CD4-positive, alpha-beta memory T cell (primary cell): ENCODE measurements at regions not wholly inside any gene's neighbourhood (a gene's known extent, or its start where the extent isn't known, plus 50 kb on each side); places are given as distances from the start of the nearest gene placed in this dataset.

Experiments
- CTCF ChIA-PET: fragments of 350-600 bp; sonication (Branson Sonifier 250); formaldehyde crosslinking; loops from one replicate; lab custom pipeline; 2021; ENCODE audit warnings: inconsistent platforms; ENCODE audit not compliant: partially characterized antibody; lab: Charles Lee
- POLR2A ChIA-PET: fragments of 350-600 bp; sonication (Branson Sonifier 250); formaldehyde crosslinking; loops from one replicate; lab custom pipeline; 2021; ENCODE audit not compliant: partially characterized antibody; lab: Charles Lee
- DNase-seq, 5 donors: peaks; one replicate each; pipeline versions ENCODE4 v3.0.0 to v3.0.0-alpha.2; 2020 to 2022; ENCODE audit warnings: mixed read lengths in 1 of 5
- H3K27ac ChIP-seq: one replicate; pipeline ENCODE4 v1.7.0; 2013; ENCODE audit warnings: low read depth, low read length
- H3K27me3 ChIP-seq: 2 replicates; pipeline ENCODE4 v1.7.0; 2013; ENCODE audit warnings: mild to moderate bottlenecking, low read length, moderate library complexity; ENCODE audit not compliant: insufficient read depth
- H3K36me3 ChIP-seq: 2 replicates; pipeline ENCODE4 v1.7.0; 2013; ENCODE audit warnings: mild to moderate bottlenecking, low read length, moderate library complexity; ENCODE audit not compliant: insufficient read depth
- H3K4me1 ChIP-seq: 2 replicates; pipeline ENCODE4 v1.7.0; 2013; ENCODE audit warnings: mild to moderate bottlenecking, low read length, moderate library complexity; ENCODE audit not compliant: insufficient read depth
- H3K4me3 ChIP-seq, 2 donors: one replicate each; pipeline ENCODE4 v1.7.0; 2013; ENCODE audit warnings: low read length in 2 of 2, mild to moderate bottlenecking in 1 of 2
- H3K9me3 ChIP-seq, 2 donors: one replicate each; pipeline ENCODE4 v1.7.0; 2013; ENCODE audit warnings: low read length in 2 of 2, control low read depth in 1 of 2; ENCODE audit not compliant: control insufficient read depth in 1 of 2
- H3K27ac Mint-ChIP-seq, 7 donors: one replicate each; pipeline ENCODE4 v1.8.0; 2020 to 2021; ENCODE audit warnings: mixed read lengths in 7 of 7, mild to moderate bottlenecking in 6 of 7, inconsistent platforms in 3 of 7, moderate library complexity in 3 of 7
- H3K27me3 Mint-ChIP-seq, 2 donors: one replicate each; pipeline ENCODE4 v1.8.0; 2020 to 2021; ENCODE audit warnings: mixed read lengths in 2 of 2
- H3K36me3 Mint-ChIP-seq, 2 donors: one replicate each; pipeline ENCODE4 v1.8.0; 2020 to 2021; ENCODE audit warnings: mixed read lengths in 2 of 2, inconsistent platforms in 1 of 2, mild to moderate bottlenecking in 1 of 2
- H3K4me1 Mint-ChIP-seq, 4 donors: one replicate each; pipeline ENCODE4 v1.8.0; 2020 to 2021; ENCODE audit warnings: mixed read lengths in 4 of 4, mild to moderate bottlenecking in 1 of 4
- H3K4me3 Mint-ChIP-seq, 8 donors: one replicate each; pipeline ENCODE4 v1.8.0; 2020 to 2021; ENCODE audit warnings: mixed read lengths in 8 of 8, mild to moderate bottlenecking in 7 of 8, moderate library complexity in 6 of 8, inconsistent platforms in 3 of 8
- H3K9me3 Mint-ChIP-seq, 8 donors: one replicate each; pipeline ENCODE4 v1.8.0; 2020 to 2021; ENCODE audit warnings: mixed read lengths in 8 of 8, mild to moderate bottlenecking in 5 of 8, inconsistent platforms in 3 of 8, moderate library complexity in 1 of 8
- intact Hi-C: fragments of 100-400 bp; cut with micrococcal nuclease; formaldehyde crosslinking; loops from one replicate; pipeline ENCODE4 v1.15.1; 2023

DNA sequence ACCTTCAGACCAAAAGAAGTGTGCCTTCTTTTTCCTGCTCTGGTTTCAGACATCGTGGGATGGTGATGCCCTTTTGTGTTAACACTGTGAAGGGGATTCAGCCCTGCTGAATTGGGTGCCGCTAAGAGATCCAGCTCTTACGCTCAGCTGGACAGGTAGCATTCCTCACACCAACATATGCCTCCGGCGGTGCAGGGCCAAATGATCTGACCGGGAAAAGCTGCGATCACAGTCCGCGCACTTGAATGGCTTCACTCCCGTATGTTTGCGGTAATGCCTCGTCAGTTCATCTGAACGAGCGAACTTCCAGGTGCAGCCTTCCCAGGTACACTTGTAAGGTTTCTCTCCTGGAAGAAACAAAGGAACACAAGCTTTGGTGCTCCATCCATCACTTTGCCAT is 438.9 kb downstream of the KLF12 start:
- H3K36me3 ChIP-seq, result peaks cover 32% of the 10 kb centered on the region
- no peak for DNase-seq
- POLR2A ChIA-PET, result no interaction called here
- CTCF ChIA-PET, result interaction anchor here (0.6 kb wide), 1 partner anchor 1513 kb away, joined by 3 read pairs; no protein-coding TSS in a partner anchor
- H3K27ac ChIP-seq, result no peak overlapping the region
- peaks cover 13 to 39% (median 16%) of the 10 kb centered on the region in 4 donors for H3K4me1 Mint-ChIP-seq
- no peak overlapping the region for H3K27ac Mint-ChIP-seq
- no peaks in the 10 kb centered on the region for H3K27me3 ChIP-seq
- H3K4me3 ChIP-seq, result no peak overlapping the region
- H3K9me3 ChIP-seq, result no peaks in the 10 kb centered on the region
- H3K27me3 Mint-ChIP-seq, result no peaks in the 10 kb centered on the region
- no peak overlapping the region for H3K4me3 Mint-ChIP-seq
- intact Hi-C loops, result no loop called here
- H3K4me1 ChIP-seq, result peaks cover 5% of the 10 kb centered on the region
- no peaks in the 10 kb centered on the region for H3K9me3 Mint-ChIP-seq
- peaks cover 65 to 66% of the 10 kb centered on the region in 2 donors for H3K36me3 Mint-ChIP-seq

DNA sequence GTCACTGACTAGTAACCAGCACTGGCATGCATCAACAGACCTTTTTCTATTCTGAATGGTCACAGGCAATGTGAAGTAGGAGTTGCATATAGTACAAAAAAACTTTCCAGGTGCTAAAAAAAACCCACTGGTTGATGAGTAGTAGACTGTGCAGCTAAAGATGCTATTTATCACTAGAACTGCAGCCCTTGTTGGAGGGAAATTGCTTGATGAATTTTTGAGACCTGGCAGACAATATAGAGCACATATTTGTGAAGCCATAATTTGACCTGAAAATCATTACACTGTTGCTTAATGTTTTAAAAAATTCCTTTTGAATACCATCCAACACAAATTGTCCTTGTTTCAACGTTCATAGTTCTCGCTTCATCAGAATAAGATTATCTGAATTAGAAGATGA is 441.0 kb downstream of the KLF12 start:
- Histone ChIP-seq H3K9me3 (no peaks in the 10 kb centered on the region), H3K4me3 (no peak overlapping the region), H3K36me3 (peaks cover 32% of the 10 kb centered on the region), H3K4me1 (no peaks in the 10 kb centered on the region), H3K27me3 (no peaks in the 10 kb centered on the region), H3K27ac (no peak overlapping the region)
- H3K27me3 Mint-ChIP-seq, result no peaks in the 10 kb centered on the region
- no peak for DNase-seq
- CTCF ChIA-PET, result no interaction called here
- no peak overlapping the region for H3K4me3 Mint-ChIP-seq
- intact Hi-C loops, result no loop called here
- POLR2A ChIA-PET, result no interaction called here
- no peak overlapping the region for H3K27ac Mint-ChIP-seq
- peaks cover 7 to 25% (median 12%) of the 10 kb centered on the region in 4 donors for H3K4me1 Mint-ChIP-seq
- peaks cover 74 to 80% of the 10 kb centered on the region in 2 donors for H3K36me3 Mint-ChIP-seq
- no peaks in the 10 kb centered on the region for H3K9me3 Mint-ChIP-seq

DNA sequence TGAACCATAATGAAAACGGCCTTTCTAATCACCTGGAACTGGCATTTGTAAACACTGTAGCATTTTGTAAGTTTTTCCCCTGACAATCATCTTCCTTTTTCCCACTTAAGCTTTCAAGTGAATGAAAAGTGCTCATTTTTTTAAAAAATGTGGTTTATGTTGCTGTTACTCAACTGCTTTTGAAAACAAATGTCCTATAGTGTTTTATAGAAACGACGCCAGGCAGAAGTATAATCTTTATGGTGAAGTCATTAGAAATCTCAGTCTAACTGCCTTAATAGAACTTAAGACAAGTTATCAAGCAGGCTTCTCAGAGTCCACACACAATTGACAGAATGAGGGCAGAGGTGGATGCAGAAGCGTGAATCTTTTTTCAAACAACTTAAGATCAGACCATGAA is 442.3 kb downstream of the KLF12 start:
- peaks cover 66 to 76% of the 10 kb centered on the region in 2 donors for H3K36me3 Mint-ChIP-seq
- H3K27ac ChIP-seq, result no peak overlapping the region
- intact Hi-C loops, result no loop called here
- ChIA-PET CTCF (no interaction called here), POLR2A (no interaction called here)
- no peaks in the 10 kb centered on the region for H3K9me3 ChIP-seq
- H3K27me3 ChIP-seq, result no peaks in the 10 kb centered on the region
- no peak for DNase-seq
- no peaks in the 10 kb centered on the region for H3K27me3 Mint-ChIP-seq
- no peak overlapping the region for H3K27ac Mint-ChIP-seq
- no peaks in the 10 kb centered on the region for H3K4me1 ChIP-seq
- no peaks in the 10 kb centered on the region for H3K9me3 Mint-ChIP-seq
- H3K4me1 Mint-ChIP-seq, result peaks cover 3 to 13% (median 7%) of the 10 kb centered on the region in 4 donors
- no peak overlapping the region for H3K4me3 Mint-ChIP-seq
- H3K4me3 ChIP-seq, result no peak overlapping the region
- peaks cover 35% of the 10 kb centered on the region for H3K36me3 ChIP-seq

DNA sequence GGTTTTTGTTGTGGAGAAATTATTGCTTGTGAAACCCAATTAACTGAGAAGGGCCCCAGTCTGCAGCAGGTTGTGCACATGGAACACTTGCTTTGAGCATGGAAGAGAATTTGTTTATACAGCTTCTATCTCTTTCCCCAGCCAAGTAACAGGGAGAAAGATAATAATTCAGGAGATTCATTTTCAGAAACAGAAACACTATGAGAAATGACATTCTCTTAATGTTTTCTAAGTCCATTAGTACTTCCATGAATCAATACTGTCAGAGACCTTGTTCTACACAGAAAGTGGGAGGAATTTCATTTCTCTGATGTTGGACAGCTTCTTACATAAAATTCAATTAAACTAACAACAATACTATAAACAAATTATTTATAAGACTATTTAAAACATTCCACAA is 446.3 kb downstream of the KLF12 start:
- DNase-seq, result no peak
- Mint-ChIP-seq H3K9me3 (no peaks in the 10 kb centered on the region), H3K27ac (no peak overlapping the region), H3K4me3 (no peak overlapping the region), H3K27me3 (no peaks in the 10 kb centered on the region), H3K4me1 (peaks cover 4 to 9% (median 6%) of the 10 kb centered on the region in 4 donors), H3K36me3 (peaks cover 51 to 52% of the 10 kb centered on the region in 2 donors)
- Histone ChIP-seq H3K4me1 (no peaks in the 10 kb centered on the region), H3K36me3 (peaks cover 8% of the 10 kb centered on the region), H3K27me3 (no peaks in the 10 kb centered on the region), H3K27ac (no peak overlapping the region), H3K4me3 (no peak overlapping the region), H3K9me3 (no peaks in the 10 kb centered on the region)
- intact Hi-C loops, result no loop called here
- ChIA-PET POLR2A (no interaction called here), CTCF (interaction anchor here (1.1 kb wide), 1 partner anchor 459 kb away, joined by 3 read pairs; no protein-coding TSS in a partner anchor)

DNA sequence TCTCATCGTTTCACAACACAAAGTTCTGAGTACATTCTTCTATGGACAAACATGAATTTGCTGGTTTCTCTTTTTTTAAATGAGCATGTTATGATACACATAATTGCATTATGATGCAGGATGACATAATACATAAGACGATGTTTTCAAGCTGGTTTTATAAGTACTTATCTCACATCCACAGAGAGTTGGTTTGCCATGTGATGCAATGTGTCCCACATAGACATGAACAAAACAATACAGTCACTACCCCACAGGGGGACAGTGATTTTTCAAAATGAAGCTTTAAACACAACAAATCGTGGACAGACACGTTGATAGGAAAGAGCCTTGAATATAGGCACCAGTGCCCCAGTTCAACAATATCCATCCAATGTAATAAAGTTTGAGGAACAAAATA is 447.1 kb downstream of the KLF12 start:
- peaks cover 3% of the 10 kb centered on the region for H3K36me3 ChIP-seq
- intact Hi-C loops, result no loop called here
- H3K4me3 ChIP-seq, result no peak overlapping the region
- H3K9me3 Mint-ChIP-seq, result no peaks in the 10 kb centered on the region
- no peak overlapping the region for H3K27ac Mint-ChIP-seq
- no peak overlapping the region for H3K27ac ChIP-seq
- H3K27me3 ChIP-seq, result no peaks in the 10 kb centered on the region
- peaks cover 51 to 52% of the 10 kb centered on the region in 2 donors for H3K36me3 Mint-ChIP-seq
- no peak for DNase-seq
- no peaks in the 10 kb centered on the region for H3K9me3 ChIP-seq
- H3K4me3 Mint-ChIP-seq, result no peak overlapping the region
- ChIA-PET CTCF (interaction anchor here (1.0 kb wide), 1 partner anchor 29 kb away, joined by 3 read pairs; no protein-coding TSS in a partner anchor), POLR2A (interaction anchor here (0.6 kb wide), 1 partner anchor 633 kb away, joined by 3 read pairs; no protein-coding TSS in a partner anchor)
- H3K4me1 Mint-ChIP-seq, result peaks cover 2 to 7% (median 5%) of the 10 kb centered on the region in 4 donors
- no peaks in the 10 kb centered on the region for H3K4me1 ChIP-seq
- H3K27me3 Mint-ChIP-seq, result no peaks in the 10 kb centered on the region

DNA sequence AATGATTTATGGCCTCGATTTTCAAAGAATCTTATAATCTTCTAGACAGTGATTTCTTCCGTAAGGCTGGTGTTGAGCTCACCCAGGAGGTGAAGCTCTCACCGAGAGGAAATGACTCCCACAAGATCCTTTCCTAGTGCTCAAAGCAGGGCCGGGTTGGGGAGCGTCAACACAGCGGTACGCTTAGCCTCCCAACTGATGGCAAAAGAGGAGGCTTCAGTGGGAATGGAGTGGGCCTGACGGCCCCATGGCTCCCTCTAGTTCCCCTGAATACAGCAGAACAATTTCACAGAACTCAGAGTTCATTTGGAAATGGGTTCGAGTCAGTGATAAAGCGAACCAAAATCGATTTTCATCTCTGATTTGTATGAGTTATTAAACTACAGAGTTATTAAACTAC is 449.5 kb downstream of the KLF12 start:
- Histone ChIP-seq H3K9me3 (no peaks in the 10 kb centered on the region), H3K4me3 (no peak overlapping the region), H3K36me3 (peaks cover 3% of the 10 kb centered on the region), H3K27me3 (no peaks in the 10 kb centered on the region), H3K27ac (no peak overlapping the region), H3K4me1 (no peaks in the 10 kb centered on the region)
- no peak for DNase-seq
- H3K9me3 Mint-ChIP-seq, result no peaks in the 10 kb centered on the region
- H3K4me1 Mint-ChIP-seq, result peaks cover 0 to 3% (median 2%) of the 10 kb centered on the region in 4 donors
- H3K27ac Mint-ChIP-seq, result peak overlapping the region in 2 of 7 donors; percentile 7 to 35
- intact Hi-C loops, result no loop called here
- ChIA-PET CTCF (no interaction called here), POLR2A (no interaction called here)
- H3K4me3 Mint-ChIP-seq, result no peak overlapping the region
- H3K36me3 Mint-ChIP-seq, result peaks cover 41 to 46% of the 10 kb centered on the region in 2 donors
- no peaks in the 10 kb centered on the region for H3K27me3 Mint-ChIP-seq

DNA sequence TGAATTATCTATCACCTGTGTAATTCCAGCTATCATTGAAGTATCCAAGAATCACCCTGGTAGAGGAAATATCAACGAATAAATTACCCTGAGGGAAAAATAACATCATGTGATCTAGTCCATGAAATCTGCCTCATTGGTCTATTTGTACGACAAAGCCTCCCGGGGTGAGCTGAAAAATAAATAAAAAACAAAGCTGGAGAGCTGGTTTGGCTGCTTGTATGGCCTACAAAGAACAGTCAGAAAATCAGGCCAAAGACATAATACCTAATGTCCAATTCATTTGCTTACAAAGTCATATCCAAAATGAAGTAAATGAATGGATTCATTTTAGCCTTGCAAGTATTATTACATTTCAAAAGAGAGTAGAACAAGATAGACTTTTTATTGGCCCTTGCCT is 449.9 kb downstream of the KLF12 start:
- no peak for DNase-seq
- no peaks in the 10 kb centered on the region for H3K27me3 Mint-ChIP-seq
- Histone ChIP-seq H3K9me3 (no peaks in the 10 kb centered on the region), H3K4me3 (no peak overlapping the region), H3K4me1 (no peaks in the 10 kb centered on the region), H3K36me3 (peaks cover 3% of the 10 kb centered on the region), H3K27ac (no peak overlapping the region), H3K27me3 (no peaks in the 10 kb centered on the region)
- peaks cover 37 to 42% of the 10 kb centered on the region in 2 donors for H3K36me3 Mint-ChIP-seq
- no peak overlapping the region for H3K4me3 Mint-ChIP-seq
- intact Hi-C loops, result no loop called here
- ChIA-PET POLR2A (no interaction called here), CTCF (no interaction called here)
- peak overlapping the region in 2 of 7 donors; percentile 7 to 35 for H3K27ac Mint-ChIP-seq
- no peaks in the 10 kb centered on the region for H3K9me3 Mint-ChIP-seq
- H3K4me1 Mint-ChIP-seq, result peaks cover 0 to 3% (median 2%) of the 10 kb centered on the region in 4 donors
